H7 (cell line): ENCODE measurements at regions not wholly inside any gene's neighbourhood (a gene's known extent, or its start where the extent isn't known, plus 50 kb on each side); places are given as distances from the start of the nearest gene placed in this dataset.
"Not testable (repeated sequence)": the region's sequence is repeated elsewhere in the genome, so short reads cannot be mapped to it uniquely, and the experiment has no call there.

Experiments used
- DNase-seq: peaks from one replicate; pipeline ENCODE4 v3.0.0; 2012
- H3K27me3 ChIP-seq: 2 replicates; pipeline ENCODE4 v1.6.0; 2011; ENCODE audit warnings: mild to moderate bottlenecking, low read length; ENCODE audit not compliant: control insufficient read depth, insufficient read depth
- H3K36me3 ChIP-seq: replicated peaks from 2 replicates; pipeline ENCODE4 v1.5.1; 2011; ENCODE audit warnings: low read length; ENCODE audit not compliant: control insufficient read depth, insufficient read depth
- H3K4me3 ChIP-seq: 2 replicates; pipeline ENCODE4 v1.5.1; 2011; ENCODE audit warnings: low read depth, mild to moderate bottlenecking, control low read depth, low read length, moderate library complexity; ENCODE audit not compliant: insufficient read depth

- Histone ChIP-seq H3K36me3 (no peaks in the 10 kb centered on the region), H3K4me3 (no peak overlapping the region), H3K27me3 (no peaks in the 10 kb centered on the region)
- no peak for DNase-seq
Measured at GRCh38 chr2:52495816-52496215, 1271.8 kb upstream of the CHAC2 start.

GRCh38 chr2:52477166-52477565 lies 1290.4 kb upstream of the CHAC2 start:
- Histone ChIP-seq H3K27me3 (no peaks in the 10 kb centered on the region), H3K36me3 (no peaks in the 10 kb centered on the region), H3K4me3 (no peak overlapping the region)
- DNase-seq, result no peak

- DNase-seq, result no peak
- H3K27me3 ChIP-seq, result no peaks in the 10 kb centered on the region
- H3K36me3 ChIP-seq, result no peaks in the 10 kb centered on the region
- no peak overlapping the region for H3K4me3 ChIP-seq
Measured at GRCh38 chr2:52475590-52475989, 1292.0 kb upstream of the CHAC2 start.

GRCh38 chr2:52474091-52474490 lies 1293.5 kb upstream of the CHAC2 start:
- no peaks in the 10 kb centered on the region for H3K27me3 ChIP-seq
- no peaks in the 10 kb centered on the region for H3K36me3 ChIP-seq
- H3K4me3 ChIP-seq, result no peak overlapping the region
- DNase-seq, result no peak

GRCh38 chr2:52473526-52473925 lies 1294.1 kb upstream of the CHAC2 start:
- H3K36me3 ChIP-seq, result no peaks in the 10 kb centered on the region
- H3K4me3 ChIP-seq, result no peak overlapping the region
- H3K27me3 ChIP-seq, result no peaks in the 10 kb centered on the region
- no peak for DNase-seq

- H3K4me3 ChIP-seq, DNase-seq: not testable (repeated sequence)
Measured at GRCh38 chr2:52470457-52470856, 1297.1 kb upstream of the CHAC2 start.

GRCh38 chr2:52467189-52467588 lies 1300.4 kb upstream of the CHAC2 start:
- no peaks in the 10 kb centered on the region for H3K27me3 ChIP-seq
- no peak overlapping the region for H3K4me3 ChIP-seq
- DNase-seq, result no peak
- H3K36me3 ChIP-seq, result no peaks in the 10 kb centered on the region

More at GRCh38 chr2:52470457-52470856, 1297.1 kb upstream of the CHAC2 start:
- not testable (repeated sequence) for H3K36me3 ChIP-seq, H3K27me3 ChIP-seq

GRCh38 chr2:52465287-52465686 lies 1302.3 kb upstream of the CHAC2 start:
- DNase-seq, result no peak
- H3K27me3 ChIP-seq, result no peaks in the 10 kb centered on the region
- no peak overlapping the region for H3K4me3 ChIP-seq
- H3K36me3 ChIP-seq, result no peaks in the 10 kb centered on the region

- DNase-seq, result no peak
- H3K27me3 ChIP-seq, result no peaks in the 10 kb centered on the region
- no peaks in the 10 kb centered on the region for H3K36me3 ChIP-seq
- no peak overlapping the region for H3K4me3 ChIP-seq
Measured at GRCh38 chr2:52463457-52463856, 1304.1 kb upstream of the CHAC2 start.

- no peaks in the 10 kb centered on the region for H3K36me3 ChIP-seq
- H3K4me3 ChIP-seq, result no peak overlapping the region
- no peak for DNase-seq
- H3K27me3 ChIP-seq, result no peaks in the 10 kb centered on the region
Measured at GRCh38 chr2:52456561-52457377, 1310.8 kb upstream of the CHAC2 start.

- Histone ChIP-seq H3K4me3 (no peak overlapping the region), H3K27me3 (no peaks in the 10 kb centered on the region), H3K36me3 (no peaks in the 10 kb centered on the region)
- no peak for DNase-seq
Measured at GRCh38 chr2:52454962-52455361, 1312.6 kb upstream of the CHAC2 start.

- Histone ChIP-seq H3K4me3 (no peak overlapping the region), H3K36me3 (no peaks in the 10 kb centered on the region), H3K27me3 (no peaks in the 10 kb centered on the region)
- DNase-seq, result no peak
Measured at GRCh38 chr2:52452201-52452600, 1315.4 kb upstream of the CHAC2 start.

GRCh38 chr2:52445686-52446085 lies 1321.9 kb upstream of the CHAC2 start:
- Histone ChIP-seq H3K36me3 (no peaks in the 10 kb centered on the region), H3K4me3 (no peak overlapping the region), H3K27me3 (no peaks in the 10 kb centered on the region)
- no peak for DNase-seq

- no peak for DNase-seq
- Histone ChIP-seq H3K36me3 (no peaks in the 10 kb centered on the region), H3K27me3 (no peaks in the 10 kb centered on the region), H3K4me3 (no peak overlapping the region)
Measured at GRCh38 chr2:52431352-52431760, 1336.2 kb upstream of the CHAC2 start.

- H3K36me3 ChIP-seq, result no peaks in the 10 kb centered on the region
- DNase-seq, result no peak
- no peaks in the 10 kb centered on the region for H3K27me3 ChIP-seq
- no peak overlapping the region for H3K4me3 ChIP-seq
Measured at GRCh38 chr2:52429740-52430139, 1337.9 kb upstream of the CHAC2 start.

GRCh38 chr2:52429171-52429570 lies 1338.4 kb upstream of the CHAC2 start:
- no peak for DNase-seq
- H3K36me3 ChIP-seq, result no peaks in the 10 kb centered on the region
- no peak overlapping the region for H3K4me3 ChIP-seq
- no peaks in the 10 kb centered on the region for H3K27me3 ChIP-seq
